GM12878 (cell line): ENCODE measurements at regions not wholly inside any gene's neighbourhood (a gene's known extent, or its start where the extent isn't known, plus 50 kb on each side); places are given as distances from the start of the nearest gene placed in this dataset.

Experiments
- ATAC-seq: fragments of 200-7000 bp; cut with Tn5 transposase; 3 replicates; pipeline ENCODE4 v1.9.1; 2020; ENCODE audit warnings: mild to moderate bottlenecking, moderate library complexity
- BruUV-seq: library from RNA; stranded (reverse); fragments of 400-500 nt; replicated peaks from 2 replicates; lab custom pipeline; 2021; lab: Mats Ljungman, UMichigan
- CTCF ChIA-PET: fragments of 300-600 bp; sonication (Branson Sonifier 250); formaldehyde crosslinking; extraction: SDS; loops from one replicate; lab custom pipeline; 2021; ENCODE audit warnings: inconsistent platforms; lab: Yijun Ruan, JAX
- POLR2A ChIA-PET: fragments of 350-600 bp; formaldehyde crosslinking; extraction: SDS; loops from one replicate; lab custom pipeline; 2021; ENCODE audit warnings: inconsistent platforms; lab: Charles Lee
- RAD21 ChIA-PET: fragments of 300-600 bp; sonication (Branson Sonifier 250); formaldehyde crosslinking; loops from one replicate; lab custom pipeline; 2023; ENCODE audit warnings: antibody characterized with exemption; ENCODE audit not compliant: unreplicated experiment; lab: Charles Lee
- SMC1A ChIA-PET: fragments of 300-600 bp; sonication (Branson Sonifier 250); formaldehyde crosslinking; loops from one replicate; lab custom pipeline; 2023; ENCODE audit not compliant: unreplicated experiment, uncharacterized antibody; lab: Charles Lee
- DNase-seq: peaks from one replicate; pipeline ENCODE4 v3.0.0-alpha.2; 2011; ENCODE audit warnings: low read depth, low spot score
- FAIRE-seq: peaks from 3 replicates; lab custom pipeline; 2011; peaks lifted over from hg19 to GRCh38; lab: Jason Lieb, UNC
- H2AFZ ChIP-seq: 2 replicates; pipeline ENCODE4 v1.6.0; 2011; ENCODE audit warnings: low read depth, low read length, control low read depth; ENCODE audit not compliant: control insufficient read depth
- H3K27ac ChIP-seq: 2 replicates; pipeline ENCODE4 v1.5.1; 2011; ENCODE audit warnings: control low read depth; ENCODE audit not compliant: control insufficient read depth, insufficient read depth
- H3K27me3 ChIP-seq, 2 experiments: replicated peaks in 1 of 2; 2 replicates each; pipeline versions ENCODE4 v1.6.0 to v1.6.1; 2011; ENCODE audit warnings: low read length in 1 of 2; ENCODE audit not compliant: control insufficient read depth in 2 of 2, insufficient read depth in 2 of 2
- H3K36me3 ChIP-seq, 2 experiments: 2 replicates each; pipeline ENCODE4 v1.5.1; 2011; ENCODE audit warnings: low read length in 1 of 2; ENCODE audit not compliant: control insufficient read depth in 2 of 2, insufficient read depth in 2 of 2
- H3K4me1 ChIP-seq: 2 replicates; pipeline ENCODE4 v1.6.1; 2011; ENCODE audit warnings: mild to moderate bottlenecking, low read length, moderate library complexity, mixed read lengths; ENCODE audit not compliant: control insufficient read depth, insufficient read depth
- H3K4me2 ChIP-seq: 2 replicates; pipeline ENCODE4 v1.6.0; 2011; ENCODE audit warnings: control low read depth; ENCODE audit not compliant: control insufficient read depth, insufficient read depth
- H3K4me3 ChIP-seq: fragments of 200-600 bp; sonication (generic); 2 replicates; pipeline ENCODE4 v1.5.1; 2016
- H3K79me2 ChIP-seq: 2 replicates; pipeline ENCODE4 v1.6.0; 2011; ENCODE audit warnings: low read length; ENCODE audit not compliant: control insufficient read depth, insufficient read depth
- H3K9ac ChIP-seq: 2 replicates; pipeline ENCODE4 v1.8.0; 2011; ENCODE audit warnings: low read length, control low read depth, mixed read lengths; ENCODE audit not compliant: control insufficient read depth, insufficient read depth
- H3K9me3 ChIP-seq: replicated peaks from 3 replicates; pipeline ENCODE4 v1.5.1; 2011; ENCODE audit warnings: mild to moderate bottlenecking, low read length; ENCODE audit not compliant: control insufficient read depth, insufficient read depth
- H4K20me1 ChIP-seq: 2 replicates; pipeline ENCODE4 v1.6.0; 2011; ENCODE audit not compliant: control insufficient read depth, insufficient read depth
- ELK1 ChIP-seq: IDR thresholded peaks from 2 replicates; pipeline ENCODE4 v1.6.1; 2012; ENCODE audit warnings: low read depth, low read length, improper control_type of control experiment
- FOXM1 ChIP-seq: IDR thresholded peaks from 2 replicates; pipeline ENCODE4 v1.6.1; 2012; ENCODE audit warnings: low read depth, mild to moderate bottlenecking, inconsistent platforms, low read length, moderate library complexity
- KAT2A ChIP-seq: conservative IDR thresholded peaks from 2 replicates; pipeline ENCODE4 v1.6.1; 2011; ENCODE audit warnings: low read depth, low read length; ENCODE audit not compliant: control insufficient read depth
- MAX ChIP-seq: IDR thresholded peaks from 2 replicates; pipeline ENCODE4 v1.6.1; 2012; ENCODE audit warnings: low read depth, low read length, improper control_type of control experiment
- NBN ChIP-seq: fragments of 450-650 bp; IDR thresholded peaks from 2 replicates; pipeline ENCODE4 v1.6.1; 2016
- SMAD5 ChIP-seq: IDR thresholded peaks from 2 replicates; pipeline ENCODE4 v1.6.1; 2016; ENCODE audit warnings: antibody characterized with exemption, low read depth
- ZNF592 ChIP-seq: fragments of 450-650 bp; IDR thresholded peaks from 2 replicates; pipeline ENCODE4 v1.6.1; 2017; ENCODE audit warnings: mild to moderate bottlenecking, moderate library complexity
- WGBS: methylation state at CpG from one replicate; pipeline ENCODE4 v1.1.6; 2016; ENCODE audit warnings: low lambda C conversion rate; ENCODE audit not compliant: insufficient replicate concordance, insufficient coverage; ENCODE audit errors: missing lambda C conversion rate; 5-methylcytosine and 5-hydroxymethylcytosine counted together
- in situ Hi-C: fragments of 300-500 bp; cut with MboI; formaldehyde crosslinking; loops from 9 replicates; pipeline ENCODE4 v1.14.3; 2018; ENCODE audit warnings: mixed read lengths
- intact Hi-C: fragments of 100-400 bp; cut with micrococcal nuclease; formaldehyde crosslinking; loops from one replicate; pipeline ENCODE4 v1.14.2; 2022; ENCODE audit not compliant: unreplicated experiment

GRCh38 chr2:12536976-12537375 lies 179.8 kb upstream of the TRIB2 start:
- ATAC-seq (no peak), DNase-seq (no peak), FAIRE-seq (no peak)
- Histone ChIP-seq H3K4me3 (no peak overlapping the region), H3K4me1 (no peaks in the 10 kb centered on the region), H3K36me3 (no peaks in the 10 kb centered on the region), H3K9ac (no peak overlapping the region), H3K4me2 (no peak overlapping the region), H3K27ac (no peak overlapping the region), H3K79me2 (no peaks in the 10 kb centered on the region), H4K20me1 (no peaks in the 10 kb centered on the region), H3K27me3 (no peaks in the 10 kb centered on the region), H2AFZ (no peak overlapping the region), H3K9me3 (no peaks in the 10 kb centered on the region)
- TF ChIP-seq NBN (no peak), MAX (no peak), SMAD5 (no peak), ZNF592 (no peak), ELK1 (no peak), FOXM1 (no peak), KAT2A (no peak)
- intact Hi-C loops, result no loop called here
- SMC1A ChIA-PET, result no interaction called here
- CTCF ChIA-PET, result no interaction called here
- BruUV-seq, result no TSS peak
- RAD21 ChIA-PET, result no interaction called here
- in situ Hi-C loops, result no loop called here
- WGBS, result 93% methylated on average over 4 of the region's 4 CpGs
- POLR2A ChIA-PET, result no interaction called here
